ENCODE measurements at regions not wholly inside any gene's neighbourhood (a gene's known extent, or its start where the extent isn't known, plus 50 kb on each side); places are given as distances from the start of the nearest gene placed in this dataset.

DNA sequence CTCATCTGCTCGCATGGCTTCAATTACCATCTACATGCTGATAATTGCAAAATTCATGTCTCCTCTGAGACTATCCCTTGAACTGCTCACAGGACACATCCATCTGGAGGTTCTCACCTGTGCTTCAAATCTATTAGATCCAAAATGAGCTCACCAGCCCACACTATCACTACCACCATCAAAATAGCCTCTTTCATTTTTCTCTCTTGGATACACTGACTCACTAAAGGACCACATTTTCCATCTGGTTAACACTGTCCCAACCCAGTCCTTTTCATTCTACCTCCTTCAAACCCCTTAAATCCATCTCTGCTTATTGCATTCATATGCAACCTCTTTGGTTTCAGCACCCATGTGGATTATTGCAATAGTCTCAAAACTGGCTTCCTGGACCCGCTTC is 497.6 kb downstream of the MID1IP1 start:
- DNase-seq = no peak
- Histone ChIP-seq H3K27me3 (replicated peaks; ENCODE audit: control insufficient read depth, insufficient read depth, low read length, poor library complexity, severe bottlenecking) (no peaks in the 10 kb centered on the region), H3K36me3 (ENCODE audit: control insufficient read depth, insufficient read depth, low read length) (no peaks in the 10 kb centered on the region), H3K27ac (ENCODE audit: insufficient read depth, low read length, poor library complexity, severe bottlenecking) (no peak overlapping the region), H3K4me1 (ENCODE audit: control insufficient read depth, insufficient read depth, low read length, poor library complexity, severe bottlenecking) (no peaks in the 10 kb centered on the region), H3K4me3 (ENCODE audit: insufficient read depth, low read depth, low read length, poor library complexity, severe bottlenecking) (no peak overlapping the region), H3K9me3 (ENCODE audit: control insufficient read depth, low read length) (no peaks in the 10 kb centered on the region)

DNA sequence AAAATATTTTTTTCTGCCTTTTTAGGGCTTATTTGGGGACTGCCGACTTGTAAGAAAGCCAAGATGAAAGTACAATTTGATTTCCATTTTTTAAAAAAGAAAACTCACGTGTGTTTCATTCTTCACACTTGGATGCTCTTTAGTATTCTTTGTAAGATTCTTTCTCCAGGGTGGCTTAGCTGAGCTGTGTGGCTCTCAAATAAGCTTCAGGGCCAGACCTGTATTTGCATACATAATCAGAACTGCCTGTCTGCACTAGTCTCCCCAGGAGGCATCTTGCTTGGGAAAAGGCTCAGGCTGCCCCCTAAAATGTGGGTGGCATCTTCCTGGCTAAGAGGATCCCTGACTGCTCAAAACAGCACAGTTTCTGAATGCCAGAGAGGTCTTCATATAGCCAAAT is 498.4 kb downstream of the MID1IP1 start:
- DNase-seq = no peak
- Histone ChIP-seq H3K9me3 (ENCODE audit: control insufficient read depth, low read length) (no peaks in the 10 kb centered on the region), H3K27ac (ENCODE audit: insufficient read depth, low read length, poor library complexity, severe bottlenecking) (no peak overlapping the region), H3K27me3 (replicated peaks; ENCODE audit: control insufficient read depth, insufficient read depth, low read length, poor library complexity, severe bottlenecking) (no peaks in the 10 kb centered on the region), H3K4me1 (ENCODE audit: control insufficient read depth, insufficient read depth, low read length, poor library complexity, severe bottlenecking) (no peaks in the 10 kb centered on the region), H3K36me3 (ENCODE audit: control insufficient read depth, insufficient read depth, low read length) (no peaks in the 10 kb centered on the region), H3K4me3 (ENCODE audit: insufficient read depth, low read depth, low read length, poor library complexity, severe bottlenecking) (no peak overlapping the region)

- H3K4me1 ChIP-seq (ENCODE audit: control insufficient read depth, insufficient read depth, low read length, poor library complexity, severe bottlenecking) = no peaks in the 10 kb centered on the region
- no peak for DNase-seq
- no peak overlapping the region for H3K4me3 ChIP-seq (ENCODE audit: insufficient read depth, low read depth, low read length, poor library complexity, severe bottlenecking)
- H3K27ac ChIP-seq (ENCODE audit: insufficient read depth, low read length, poor library complexity, severe bottlenecking) = no peak overlapping the region
- no peaks in the 10 kb centered on the region for H3K9me3 ChIP-seq (ENCODE audit: control insufficient read depth, low read length)
- H3K27me3 ChIP-seq (replicated peaks; ENCODE audit: control insufficient read depth, insufficient read depth, low read length, poor library complexity, severe bottlenecking) = no peaks in the 10 kb centered on the region
- H3K36me3 ChIP-seq (ENCODE audit: control insufficient read depth, insufficient read depth, low read length) = no peaks in the 10 kb centered on the region
Measured at GRCh38 chrX:39301036-39301435, 499.8 kb downstream of the MID1IP1 start.

DNA sequence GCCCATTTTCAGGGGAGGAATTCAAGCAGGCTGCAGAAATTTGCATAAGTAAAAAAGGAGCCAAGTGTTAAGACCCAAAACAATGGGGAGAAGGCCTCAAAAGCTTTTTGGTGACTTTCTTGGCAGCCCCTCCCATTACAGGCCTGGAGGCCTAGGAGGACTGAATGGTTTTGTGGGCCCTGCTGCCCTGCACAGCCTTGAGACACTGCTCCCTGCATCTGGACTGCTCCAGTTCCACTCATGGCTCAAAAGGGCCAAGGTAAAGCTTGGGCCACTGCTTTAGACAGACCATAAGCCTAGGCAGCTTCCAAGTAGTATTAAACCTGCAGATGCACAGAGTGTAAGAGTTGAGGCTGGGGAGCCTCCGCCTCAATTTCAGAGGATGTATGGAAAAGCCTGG is 501.6 kb downstream of the MID1IP1 start:
- no peak for DNase-seq
- Histone ChIP-seq H3K4me3 (ENCODE audit: insufficient read depth, low read depth, low read length, poor library complexity, severe bottlenecking) (no peak overlapping the region), H3K4me1 (ENCODE audit: control insufficient read depth, insufficient read depth, low read length, poor library complexity, severe bottlenecking) (peaks cover 2% of the 10 kb centered on the region), H3K9me3 (ENCODE audit: control insufficient read depth, low read length) (no peaks in the 10 kb centered on the region), H3K27me3 (replicated peaks; ENCODE audit: control insufficient read depth, insufficient read depth, low read length, poor library complexity, severe bottlenecking) (no peaks in the 10 kb centered on the region), H3K27ac (ENCODE audit: insufficient read depth, low read length, poor library complexity, severe bottlenecking) (no peak overlapping the region), H3K36me3 (ENCODE audit: control insufficient read depth, insufficient read depth, low read length) (no peaks in the 10 kb centered on the region)

- H3K9me3 ChIP-seq (ENCODE audit: control insufficient read depth, low read length) = no peaks in the 10 kb centered on the region
- H3K4me3 ChIP-seq (ENCODE audit: insufficient read depth, low read depth, low read length, poor library complexity, severe bottlenecking) = no peak overlapping the region
- no peaks in the 10 kb centered on the region for H3K27me3 ChIP-seq (replicated peaks; ENCODE audit: control insufficient read depth, insufficient read depth, low read length, poor library complexity, severe bottlenecking)
- no peaks in the 10 kb centered on the region for H3K36me3 ChIP-seq (ENCODE audit: control insufficient read depth, insufficient read depth, low read length)
- no peak overlapping the region for H3K27ac ChIP-seq (ENCODE audit: insufficient read depth, low read length, poor library complexity, severe bottlenecking)
- no peak for DNase-seq
- H3K4me1 ChIP-seq (ENCODE audit: control insufficient read depth, insufficient read depth, low read length, poor library complexity, severe bottlenecking) = peaks cover 9% of the 10 kb centered on the region
Measured at GRCh38 chrX:39304746-39305145, 503.5 kb downstream of the MID1IP1 start.

DNA sequence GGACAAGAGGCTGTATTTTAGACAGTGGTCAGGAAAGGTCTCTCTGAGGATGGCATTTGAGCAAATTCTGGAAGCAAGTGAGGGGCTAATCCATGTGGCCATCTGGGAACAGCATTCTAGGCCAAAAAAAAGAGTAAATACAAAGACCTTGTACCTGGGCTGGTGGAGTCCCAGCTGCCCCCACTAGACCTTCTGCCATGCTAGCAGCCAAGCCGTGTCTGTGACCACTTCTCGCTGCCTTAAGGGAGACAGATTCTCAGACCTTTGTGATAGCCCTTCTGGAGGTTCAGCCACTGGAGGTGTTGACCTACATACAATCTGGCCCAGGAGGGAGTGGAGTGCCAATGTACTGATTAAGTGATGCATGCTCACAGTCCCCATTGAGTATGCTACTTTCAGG is 506.2 kb downstream of the MID1IP1 start:
- no peaks in the 10 kb centered on the region for H3K36me3 ChIP-seq (ENCODE audit: control insufficient read depth, insufficient read depth, low read length)
- no peak overlapping the region for H3K4me3 ChIP-seq (ENCODE audit: insufficient read depth, low read depth, low read length, poor library complexity, severe bottlenecking)
- H3K4me1 ChIP-seq (ENCODE audit: control insufficient read depth, insufficient read depth, low read length, poor library complexity, severe bottlenecking) = peaks cover 28% of the 10 kb centered on the region
- no peak for DNase-seq
- H3K27ac ChIP-seq (ENCODE audit: insufficient read depth, low read length, poor library complexity, severe bottlenecking) = no peak overlapping the region
- no peaks in the 10 kb centered on the region for H3K27me3 ChIP-seq (replicated peaks; ENCODE audit: control insufficient read depth, insufficient read depth, low read length, poor library complexity, severe bottlenecking)
- no peaks in the 10 kb centered on the region for H3K9me3 ChIP-seq (ENCODE audit: control insufficient read depth, low read length)

GRCh38 chrX:39308126-39308525 is 506.9 kb downstream of the MID1IP1 start:
- Histone ChIP-seq H3K4me1 (ENCODE audit: control insufficient read depth, insufficient read depth, low read length, poor library complexity, severe bottlenecking) (peaks cover 28% of the 10 kb centered on the region), H3K36me3 (ENCODE audit: control insufficient read depth, insufficient read depth, low read length) (no peaks in the 10 kb centered on the region), H3K27me3 (replicated peaks; ENCODE audit: control insufficient read depth, insufficient read depth, low read length, poor library complexity, severe bottlenecking) (no peaks in the 10 kb centered on the region), H3K4me3 (ENCODE audit: insufficient read depth, low read depth, low read length, poor library complexity, severe bottlenecking) (no peak overlapping the region), H3K9me3 (ENCODE audit: control insufficient read depth, low read length) (no peaks in the 10 kb centered on the region), H3K27ac (ENCODE audit: insufficient read depth, low read length, poor library complexity, severe bottlenecking) (no peak overlapping the region)
- no peak for DNase-seq

GRCh38 chrX:39309018-39309635 is 507.9 kb downstream of the MID1IP1 start:
- peak; percentile 0 to 27 (median 4) for DNase-seq
- H3K27ac ChIP-seq (ENCODE audit: insufficient read depth, low read length, poor library complexity, severe bottlenecking) = peak overlapping the region; percentile 77

GRCh38 chrX:39309721-39310152 is 508.5 kb downstream of the MID1IP1 start:
- DNase-seq = peak; percentile 2 to 28 (median 19)
- no peaks in the 10 kb centered on the region for H3K9me3 ChIP-seq (ENCODE audit: control insufficient read depth, low read length)
- no peaks in the 10 kb centered on the region for H3K27me3 ChIP-seq (replicated peaks; ENCODE audit: control insufficient read depth, insufficient read depth, low read length, poor library complexity, severe bottlenecking)
- H3K4me1 ChIP-seq (ENCODE audit: control insufficient read depth, insufficient read depth, low read length, poor library complexity, severe bottlenecking) = peaks cover 28% of the 10 kb centered on the region
- H3K4me3 ChIP-seq (ENCODE audit: insufficient read depth, low read depth, low read length, poor library complexity, severe bottlenecking) = no peak overlapping the region
- no peaks in the 10 kb centered on the region for H3K36me3 ChIP-seq (ENCODE audit: control insufficient read depth, insufficient read depth, low read length)
- peak overlapping the region; percentile 77 for H3K27ac ChIP-seq (ENCODE audit: insufficient read depth, low read length, poor library complexity, severe bottlenecking)

More at GRCh38 chrX:39309018-39309635, 507.9 kb downstream of the MID1IP1 start:
- Histone ChIP-seq H3K27me3 (replicated peaks; ENCODE audit: control insufficient read depth, insufficient read depth, low read length, poor library complexity, severe bottlenecking) (no peaks in the 10 kb centered on the region), H3K36me3 (ENCODE audit: control insufficient read depth, insufficient read depth, low read length) (no peaks in the 10 kb centered on the region), H3K9me3 (ENCODE audit: control insufficient read depth, low read length) (no peaks in the 10 kb centered on the region), H3K4me1 (ENCODE audit: control insufficient read depth, insufficient read depth, low read length, poor library complexity, severe bottlenecking) (peaks cover 28% of the 10 kb centered on the region), H3K4me3 (ENCODE audit: insufficient read depth, low read depth, low read length, poor library complexity, severe bottlenecking) (no peak overlapping the region)

DNA sequence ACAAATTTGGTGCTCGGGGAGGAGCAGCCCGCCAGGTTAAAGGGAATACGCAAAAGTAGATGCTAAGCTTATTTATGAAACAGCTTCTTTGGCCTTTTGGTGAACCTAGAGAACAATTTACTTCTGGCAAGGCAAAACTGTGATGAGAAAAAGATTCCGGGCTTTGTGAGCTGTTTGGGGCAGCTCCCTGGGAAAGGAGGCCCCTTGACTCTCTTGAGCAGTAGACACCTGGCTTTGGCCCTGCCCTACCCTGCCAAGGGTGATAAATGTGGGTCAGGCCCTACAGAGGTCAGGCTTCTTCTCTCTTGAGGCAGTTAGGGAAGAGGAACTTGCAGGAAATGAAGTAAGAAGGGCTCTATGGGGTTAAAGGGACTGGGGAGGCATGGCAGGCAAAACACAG is 509.6 kb downstream of the MID1IP1 start:
- no peaks in the 10 kb centered on the region for H3K27me3 ChIP-seq (replicated peaks; ENCODE audit: control insufficient read depth, insufficient read depth, low read length, poor library complexity, severe bottlenecking)
- no peaks in the 10 kb centered on the region for H3K9me3 ChIP-seq (ENCODE audit: control insufficient read depth, low read length)
- H3K4me1 ChIP-seq (ENCODE audit: control insufficient read depth, insufficient read depth, low read length, poor library complexity, severe bottlenecking) = peaks cover 28% of the 10 kb centered on the region
- no peak overlapping the region for H3K4me3 ChIP-seq (ENCODE audit: insufficient read depth, low read depth, low read length, poor library complexity, severe bottlenecking)
- H3K36me3 ChIP-seq (ENCODE audit: control insufficient read depth, insufficient read depth, low read length) = no peaks in the 10 kb centered on the region
- H3K27ac ChIP-seq (ENCODE audit: insufficient read depth, low read length, poor library complexity, severe bottlenecking) = peak overlapping the region; percentile 77
- DNase-seq = no peak
